NCI-H524 treated with DMSO at 0.1 percent for 48 hours (cell line): ENCODE measurements at regions not wholly inside any gene's neighbourhood (a gene's known extent, or its start where the extent isn't known, plus 50 kb on each side); places are given as distances from the start of the nearest gene placed in this dataset.

Experiments
- DNase-seq: peaks from one replicate; lab custom pipeline; 2025; lab: John Stamatoyannopoulos, UW

DNA sequence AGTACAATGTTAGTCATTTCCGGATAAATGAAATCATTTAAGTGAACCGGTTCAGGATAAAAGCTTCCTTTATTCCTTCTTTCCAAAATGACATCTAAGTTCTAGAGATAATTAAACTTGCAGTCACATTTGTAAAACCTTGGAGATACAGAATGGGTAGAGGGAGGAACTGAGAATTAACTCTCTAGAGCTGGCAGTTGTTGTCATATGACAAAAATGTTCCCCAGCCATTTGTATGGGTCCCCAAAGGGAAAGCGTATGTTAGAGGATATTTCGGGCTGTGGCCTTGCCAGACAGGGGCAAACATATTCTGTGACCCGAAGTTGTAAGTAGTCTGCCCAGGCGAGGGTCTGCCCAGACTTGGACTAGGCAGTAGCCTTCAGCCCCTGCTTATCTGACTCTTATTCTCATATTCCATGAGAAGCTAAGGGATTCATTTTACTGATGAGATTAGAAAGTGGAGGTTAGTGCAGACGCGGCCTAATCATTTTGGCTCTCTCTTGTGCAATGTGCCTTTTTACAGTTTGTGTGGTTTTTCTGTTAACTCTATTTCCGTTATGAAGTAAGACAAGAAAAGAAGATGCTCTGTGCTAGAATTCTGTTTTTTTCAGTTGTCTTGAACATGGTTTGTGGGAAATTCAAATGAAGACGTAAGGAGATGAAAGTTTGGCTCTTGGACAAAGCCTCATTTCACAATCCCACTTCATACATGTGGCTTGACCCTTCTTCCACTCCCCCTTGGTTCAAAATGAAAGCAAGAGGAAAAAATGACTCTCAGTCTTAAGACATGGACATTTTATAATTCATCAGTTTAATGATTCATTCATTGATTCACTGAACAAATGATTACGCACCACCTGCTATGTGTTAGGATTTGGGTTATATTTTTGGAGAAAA is 2394.2 kb upstream of the AGA start:
- DNase-seq = no peak

DNA sequence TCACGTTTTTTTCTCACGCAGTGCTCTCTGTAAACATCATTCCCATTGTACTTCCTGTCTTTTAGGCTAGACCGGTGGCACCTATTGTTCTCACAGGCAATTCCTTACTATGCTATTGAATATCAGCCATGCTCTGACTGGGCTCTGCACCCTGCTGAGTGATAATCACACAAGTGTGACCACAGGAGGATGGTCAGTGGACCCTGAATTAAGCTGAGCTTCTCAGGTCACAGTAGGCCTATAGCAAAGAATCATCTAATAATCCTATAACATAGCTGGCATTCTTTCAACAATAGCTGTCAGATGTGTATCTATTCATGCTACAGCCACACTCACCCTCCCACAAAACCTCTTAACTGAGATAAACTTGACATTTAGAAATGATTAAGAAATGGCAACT is 2399.8 kb upstream of the TENM3 start:
- DNase-seq = no peak

DNA sequence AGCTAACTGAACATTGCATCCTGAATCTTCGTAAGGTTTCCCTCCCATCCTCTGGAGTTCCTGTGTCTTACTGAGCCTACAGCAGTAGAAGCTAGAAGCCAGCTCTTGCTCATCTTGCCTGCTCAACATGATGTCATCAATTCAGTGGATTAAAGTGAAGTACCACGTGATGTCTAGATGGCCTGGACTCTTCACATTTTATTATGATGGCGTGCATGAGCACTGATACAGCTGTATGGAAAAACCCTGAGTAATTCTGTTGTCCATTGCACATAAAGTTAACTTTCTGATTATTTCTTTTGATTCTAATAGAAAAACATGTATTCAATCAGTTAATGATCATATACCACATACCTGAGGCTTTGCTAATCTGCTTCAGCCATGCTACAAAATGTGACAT is 2387.7 kb upstream of the TENM3 start:
- DNase-seq = no peak

DNA sequence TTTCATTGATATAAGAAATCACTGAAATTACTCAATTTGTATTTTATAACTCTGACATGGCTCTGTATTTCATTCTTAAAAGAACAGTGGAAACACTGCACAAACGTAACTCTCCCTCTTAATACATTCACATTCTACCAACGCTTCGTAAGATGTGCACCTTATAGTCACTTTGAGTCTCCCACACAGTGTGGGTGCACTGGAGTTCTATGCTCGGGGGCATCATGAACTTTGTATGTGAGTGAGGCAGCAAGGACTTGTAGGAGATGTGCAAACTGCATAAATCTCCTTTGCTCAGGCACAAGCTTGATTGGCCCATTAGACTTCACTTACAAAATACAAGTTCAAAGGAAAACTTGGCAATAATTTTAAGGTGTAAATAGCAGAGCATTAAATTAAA is 2385.0 kb upstream of the TENM3 start:
- DNase-seq = no peak

DNA sequence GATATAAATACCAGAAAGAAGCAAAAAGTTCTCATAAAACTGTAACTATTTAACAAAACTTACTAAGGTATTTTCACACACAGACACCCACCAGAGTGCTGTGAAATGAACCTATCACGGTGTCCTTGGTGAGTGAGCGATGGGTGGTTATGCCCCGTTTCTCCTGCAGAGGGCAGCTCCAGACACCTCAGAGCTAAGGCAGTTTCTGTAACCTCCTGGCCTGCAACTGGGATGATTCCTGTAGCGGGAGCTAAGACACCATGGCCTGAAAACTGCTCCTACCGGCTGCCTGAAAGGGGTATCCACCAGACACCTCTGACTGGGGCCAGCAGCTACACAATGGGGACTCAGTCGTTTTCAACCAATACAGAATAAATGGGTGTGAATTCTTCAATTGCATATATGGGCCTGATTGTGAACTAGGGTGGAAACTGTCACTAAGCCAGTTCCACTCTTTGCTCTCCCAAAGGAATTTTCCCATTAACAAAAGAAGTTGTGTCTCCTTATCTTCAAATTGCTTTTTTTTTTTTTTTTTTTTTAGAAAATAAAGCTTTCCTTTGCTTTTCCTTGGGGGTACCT is 2375.8 kb upstream of the TENM3 start:
- DNase-seq = no peak

DNA sequence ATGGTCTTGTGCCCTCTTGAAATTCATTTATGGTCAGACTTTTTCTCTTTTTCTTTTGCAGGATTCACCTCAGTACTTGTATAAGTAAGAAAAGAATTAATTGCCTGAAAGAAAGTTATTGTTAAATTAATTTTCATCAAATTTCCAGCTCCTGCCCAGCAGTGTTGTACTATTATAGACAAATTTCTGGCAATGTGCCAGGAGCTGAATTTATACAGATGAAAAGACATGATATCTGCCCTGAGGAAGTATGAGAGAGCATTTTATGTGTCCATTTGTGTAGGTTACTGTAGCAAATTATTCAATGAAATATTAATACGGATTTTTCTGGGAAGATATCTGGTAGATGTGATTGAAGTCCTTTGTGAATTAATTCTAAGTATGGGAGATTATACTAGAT is 2371.5 kb upstream of the TENM3 start:
- no peak for DNase-seq

DNA sequence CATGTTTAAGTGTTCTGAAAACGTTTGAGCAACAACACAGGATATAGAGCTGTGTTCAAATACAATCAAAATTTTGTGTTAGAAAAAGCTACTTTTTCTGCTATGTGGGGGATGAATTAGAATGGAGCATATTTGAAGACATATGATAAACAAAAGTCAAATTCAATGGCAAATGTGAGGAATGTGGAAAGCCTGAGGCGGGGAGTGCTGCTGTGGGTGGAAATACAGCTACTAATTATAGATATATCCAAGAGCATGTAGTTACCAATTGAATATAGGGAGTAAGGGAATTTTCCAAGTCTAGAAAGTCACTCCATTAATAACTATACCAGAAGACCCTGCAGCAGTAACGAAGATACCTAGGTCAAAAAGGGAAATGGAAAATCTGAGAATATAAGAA is 2370.4 kb upstream of the TENM3 start:
- DNase-seq = no peak

DNA sequence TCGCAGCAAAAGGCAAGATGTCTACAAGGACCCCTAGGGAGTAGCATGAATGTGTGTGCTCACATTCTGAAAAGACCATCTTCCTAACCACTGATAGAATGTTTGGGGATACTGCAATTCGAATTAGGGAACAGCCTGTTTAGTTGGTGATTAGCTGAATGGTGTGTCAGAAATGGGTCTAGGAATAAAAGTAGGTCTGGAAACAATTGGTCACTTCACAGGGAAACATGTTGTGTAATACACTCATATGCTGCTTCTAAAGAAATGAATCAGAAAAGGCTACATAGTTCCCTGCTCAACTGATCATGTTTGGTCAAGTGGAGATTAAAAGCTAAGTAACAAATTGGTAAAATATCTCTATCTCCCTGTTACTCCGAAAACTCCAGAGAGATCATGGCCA is 2362.4 kb upstream of the TENM3 start:
- no peak for DNase-seq

DNA sequence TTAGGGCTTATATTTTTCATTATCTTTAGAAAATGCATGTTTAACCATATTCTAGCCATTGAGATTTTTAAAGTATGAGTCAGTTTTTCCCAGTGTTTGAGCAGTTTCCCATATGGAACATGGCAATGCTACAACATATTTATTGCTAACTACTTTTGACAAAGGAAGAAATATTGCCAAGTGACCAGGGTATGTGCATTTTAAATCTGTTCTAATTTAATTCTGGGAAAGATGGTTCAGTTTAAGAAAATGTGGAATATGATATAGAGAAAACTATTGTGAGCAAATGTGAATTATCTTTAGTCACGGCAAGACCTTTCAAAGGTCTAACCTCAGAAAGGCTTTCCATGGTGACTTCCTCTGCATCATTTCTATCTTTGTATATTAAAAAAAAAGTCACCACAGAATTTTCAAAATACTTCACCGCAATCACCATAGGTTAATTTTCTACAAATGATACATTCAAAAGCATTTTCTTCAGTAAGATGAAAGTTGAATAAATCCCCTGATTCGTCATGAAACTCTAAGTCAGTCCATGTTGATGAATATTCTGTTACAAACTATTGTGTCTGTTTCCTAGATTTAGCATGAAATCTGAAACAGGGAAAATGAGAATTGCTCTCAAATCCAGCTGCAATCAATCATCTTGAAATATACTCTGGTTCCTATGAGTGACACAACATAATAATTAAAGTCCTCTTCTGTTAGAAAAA is 2349.0 kb upstream of the TENM3 start:
- no peak for DNase-seq

DNA sequence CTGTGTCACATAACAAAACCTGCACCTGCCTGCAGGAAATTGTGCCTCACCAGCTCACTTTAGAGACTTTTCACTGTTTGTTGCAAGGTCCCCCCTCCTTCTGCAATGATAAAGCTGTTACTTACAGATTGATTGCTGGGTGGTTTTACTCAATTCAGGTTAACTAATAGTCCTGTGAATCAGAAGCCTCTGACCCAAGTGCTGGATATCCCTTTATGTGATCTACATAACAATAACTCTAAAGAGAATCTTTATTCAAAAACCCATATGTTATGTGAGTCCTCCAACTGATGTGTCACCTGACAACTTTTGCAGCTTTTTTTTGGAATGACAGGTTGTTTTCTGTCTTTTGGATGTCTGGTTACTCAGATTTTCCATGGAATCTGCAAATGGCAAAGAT is 2323.6 kb upstream of the TENM3 start:
- no peak for DNase-seq

DNA sequence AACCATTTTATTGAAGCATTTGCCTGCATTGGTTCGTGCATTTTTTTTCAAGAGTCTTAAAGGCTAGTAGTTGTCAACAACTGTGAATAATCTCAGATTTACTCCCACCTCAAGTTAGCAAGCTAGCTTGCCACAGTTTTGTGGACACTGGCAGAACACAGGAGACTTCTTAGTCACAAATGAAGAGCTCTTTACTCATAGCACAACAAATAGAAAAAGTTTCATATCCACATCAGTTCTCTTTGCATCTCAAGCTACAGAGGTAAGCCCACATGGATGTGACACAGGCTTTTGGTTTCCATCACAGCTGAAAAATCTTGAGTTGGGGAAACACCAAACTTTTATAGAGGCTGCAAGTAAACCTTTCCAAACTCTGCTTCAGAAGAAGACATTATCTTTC is 2315.7 kb upstream of the TENM3 start:
- DNase-seq = no peak

DNA sequence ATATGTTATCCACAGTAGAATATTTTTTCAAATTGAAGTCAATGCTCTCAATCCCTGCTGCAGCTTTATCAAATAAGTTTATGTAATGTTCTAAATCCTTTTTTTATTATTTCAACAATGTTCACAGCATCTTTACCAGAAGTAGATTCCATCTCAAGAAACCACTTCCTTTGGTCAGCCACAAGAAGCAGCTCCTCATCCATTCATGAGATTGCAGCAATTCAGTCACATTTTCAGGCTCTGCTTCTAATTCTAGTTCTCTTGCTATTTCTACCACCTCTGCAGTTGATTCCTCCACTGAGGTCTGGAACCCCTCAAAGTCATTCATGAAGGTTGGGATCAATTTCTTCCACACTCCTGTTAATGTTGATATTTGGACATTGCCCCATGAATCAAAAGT is 2301.3 kb upstream of the TENM3 start:
- no peak for DNase-seq

DNA sequence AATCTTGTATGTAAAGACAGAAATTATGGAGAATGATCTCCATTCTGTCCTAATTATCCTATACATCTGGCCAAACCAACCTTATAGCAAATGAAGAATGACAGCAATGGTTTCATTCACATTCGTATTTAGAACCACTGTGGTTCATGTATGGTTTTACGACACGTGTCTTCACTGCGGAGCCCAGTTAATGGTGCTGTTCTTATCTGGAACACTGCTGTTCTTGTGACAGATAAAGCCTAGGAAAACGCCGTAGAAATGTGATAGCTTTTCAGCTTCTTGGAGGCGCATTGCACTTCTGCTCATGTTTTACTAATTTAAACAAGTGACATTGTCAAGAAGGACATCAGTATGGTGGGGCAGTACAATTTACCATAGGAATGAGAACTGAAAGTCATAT is 2266.4 kb upstream of the TENM3 start:
- DNase-seq = no peak

DNA sequence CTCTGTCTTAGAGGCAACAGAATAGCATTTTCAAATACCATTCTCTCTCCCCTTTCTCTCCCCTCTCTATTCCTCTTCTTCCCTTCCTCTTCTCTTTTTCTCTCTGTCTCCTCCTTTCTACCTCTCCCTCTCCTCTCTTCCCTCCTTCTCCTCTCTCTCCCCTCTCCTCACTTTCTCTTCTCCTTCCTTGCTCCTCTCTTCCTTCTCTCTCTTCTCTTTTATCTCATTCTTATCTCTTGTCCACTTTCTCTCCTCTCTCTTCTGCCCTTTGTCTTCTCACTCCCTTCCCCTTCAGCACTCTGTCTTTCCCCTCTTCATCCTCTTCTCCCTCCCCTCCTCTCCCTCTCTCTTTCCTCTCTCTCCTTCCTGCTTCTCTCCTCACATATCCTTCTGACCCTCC is 2265.8 kb upstream of the TENM3 start:
- no peak for DNase-seq

DNA sequence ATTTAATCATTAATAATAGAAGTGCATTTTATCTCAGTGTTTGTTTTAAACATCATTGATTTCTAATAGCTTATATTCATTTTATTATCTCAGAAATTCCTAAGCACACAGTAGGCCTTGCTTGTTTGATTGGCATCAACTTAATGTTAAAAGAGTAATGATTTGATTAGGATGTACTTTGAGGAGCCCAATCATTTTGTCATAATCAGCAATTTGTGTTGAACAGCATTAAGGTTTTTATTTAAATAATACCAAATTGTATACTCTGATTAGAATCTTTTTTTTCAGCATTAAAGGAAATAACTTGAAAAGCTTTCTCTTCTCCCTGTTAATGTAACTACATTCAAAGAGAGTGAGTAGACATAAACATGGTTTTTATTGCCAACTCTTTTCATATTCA is 2262.0 kb upstream of the TENM3 start:
- DNase-seq = no peak

DNA sequence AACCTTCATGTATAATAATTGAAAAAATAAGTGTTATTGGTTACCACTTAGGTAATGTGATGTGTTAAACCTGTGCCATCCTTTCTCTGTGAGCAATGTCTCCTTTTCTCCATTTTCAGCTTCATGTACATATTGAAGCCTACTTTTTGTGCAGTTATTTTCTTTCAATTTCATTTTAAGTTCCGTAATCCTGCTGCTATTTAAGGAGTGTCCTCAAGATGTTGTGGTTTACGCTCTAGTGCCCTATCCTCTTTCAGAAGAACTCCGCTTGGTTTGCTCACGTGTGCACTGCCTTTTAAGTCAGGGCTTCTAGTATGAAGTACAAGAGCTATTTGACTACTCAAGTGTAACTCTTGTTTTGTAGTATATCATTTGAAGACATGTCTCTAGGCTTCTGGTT is 2253.2 kb upstream of the TENM3 start:
- DNase-seq = no peak

DNA sequence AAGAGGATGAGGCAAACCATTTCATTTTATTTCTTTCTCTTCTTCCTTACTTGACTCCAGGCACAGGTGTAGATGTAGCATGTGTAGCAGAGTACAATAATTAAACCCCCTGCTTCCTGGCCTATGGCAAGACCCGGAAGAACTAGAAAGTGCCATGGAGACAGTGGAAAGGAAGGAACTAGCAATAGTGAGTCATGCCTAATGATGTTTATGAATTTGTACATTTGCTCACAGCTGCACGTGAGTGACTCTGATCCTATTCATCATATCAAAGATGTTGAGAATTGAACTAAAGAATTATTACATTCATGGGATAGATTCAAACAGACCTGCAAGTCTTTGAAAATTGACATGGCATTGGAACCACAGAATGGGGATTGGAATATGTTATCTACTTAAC is 2233.9 kb upstream of the TENM3 start:
- DNase-seq = no peak

DNA sequence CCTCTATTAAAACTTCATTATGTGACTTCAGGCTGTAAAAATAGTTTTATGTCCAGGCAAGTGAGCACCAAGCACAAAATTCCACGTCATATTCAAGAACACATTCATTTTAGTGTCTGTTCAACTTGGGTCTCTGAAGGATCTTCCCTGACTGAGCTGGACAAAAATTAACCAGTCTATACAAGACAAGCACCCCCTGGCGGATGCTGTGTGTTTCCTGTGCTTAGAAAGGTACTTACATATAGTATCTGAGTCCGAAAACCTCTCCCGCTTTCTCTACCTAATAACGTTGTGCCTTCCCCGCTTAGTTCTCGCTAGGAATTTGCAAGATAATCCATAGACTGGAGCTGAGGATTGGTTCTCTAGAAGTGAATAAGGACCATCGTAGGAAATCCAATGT is 2214.5 kb upstream of the TENM3 start:
- no peak for DNase-seq

DNA sequence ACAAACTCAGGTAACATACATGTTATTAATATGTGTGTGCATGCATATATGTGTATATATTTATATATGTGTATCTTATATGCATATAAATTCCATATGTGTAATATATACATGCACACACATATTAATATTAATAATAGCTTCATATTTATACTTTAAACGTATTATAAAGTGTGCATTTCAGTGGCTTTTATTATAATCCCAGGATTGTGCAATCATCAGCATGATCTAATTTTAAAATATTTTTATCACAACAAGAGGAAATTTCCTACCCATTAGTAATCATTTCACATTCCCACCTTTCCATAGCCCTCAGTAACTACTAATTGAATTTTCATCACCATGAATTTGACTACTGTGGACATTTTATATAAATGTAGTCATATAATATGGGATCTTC is 2211.9 kb upstream of the TENM3 start:
- DNase-seq = no peak

DNA sequence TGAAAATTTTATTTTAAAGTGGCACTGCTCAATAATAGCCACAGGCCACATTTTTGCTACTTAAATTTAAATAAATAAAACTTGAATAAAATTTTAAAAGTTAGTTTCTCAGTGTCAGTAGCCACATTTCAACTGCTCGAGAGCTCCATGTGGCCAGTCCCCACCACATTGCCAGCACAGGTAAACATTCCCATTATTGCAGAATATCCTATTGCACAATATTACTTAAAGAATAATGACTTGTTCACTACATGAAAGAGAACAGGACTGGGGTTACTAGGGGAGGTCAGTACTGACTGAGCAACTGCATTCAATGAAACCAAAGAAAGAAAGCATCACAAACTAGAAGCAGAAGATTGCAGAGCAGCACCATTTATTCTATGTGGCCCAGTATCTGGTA is 2201.6 kb upstream of the TENM3 start:
- DNase-seq = no peak

DNA sequence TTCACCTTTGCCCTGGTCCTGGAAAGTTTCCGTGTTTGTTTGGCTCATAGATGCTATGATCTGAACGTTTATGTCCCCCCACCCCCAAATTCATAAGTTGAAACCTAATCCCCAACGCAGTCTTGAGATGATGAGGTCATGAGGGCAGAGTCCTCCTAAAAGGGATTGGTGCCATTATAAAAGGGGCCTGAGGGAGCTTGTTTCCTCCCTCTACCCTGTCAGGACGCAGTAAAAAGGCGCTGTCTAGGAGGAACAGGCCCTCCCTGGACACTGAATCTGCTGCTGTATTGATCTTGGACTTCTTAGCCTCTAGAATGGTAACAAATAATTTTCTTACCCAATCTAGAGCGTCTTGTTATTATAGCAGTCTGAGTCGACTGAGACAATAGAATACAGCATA is 2190.6 kb upstream of the TENM3 start:
- no peak for DNase-seq

DNA sequence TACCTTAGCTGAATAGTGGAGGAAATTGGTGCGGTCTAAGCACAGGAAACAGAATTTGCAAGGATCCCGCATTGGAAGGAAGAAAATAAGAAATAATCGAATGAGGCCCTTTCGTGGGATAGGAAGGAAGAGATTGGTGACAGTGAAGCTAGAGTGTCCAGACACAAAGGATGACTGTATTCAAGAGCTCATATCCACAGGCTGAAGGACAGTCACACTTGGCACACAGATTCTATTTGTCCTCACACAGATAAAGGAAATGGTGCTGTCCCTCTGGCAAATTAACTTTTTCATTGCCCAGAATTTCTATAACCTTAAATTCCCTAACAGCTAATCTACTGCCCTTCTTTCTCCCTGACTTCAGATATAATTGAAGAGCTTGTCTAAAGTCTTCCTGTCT is 2188.9 kb upstream of the TENM3 start:
- no peak for DNase-seq

DNA sequence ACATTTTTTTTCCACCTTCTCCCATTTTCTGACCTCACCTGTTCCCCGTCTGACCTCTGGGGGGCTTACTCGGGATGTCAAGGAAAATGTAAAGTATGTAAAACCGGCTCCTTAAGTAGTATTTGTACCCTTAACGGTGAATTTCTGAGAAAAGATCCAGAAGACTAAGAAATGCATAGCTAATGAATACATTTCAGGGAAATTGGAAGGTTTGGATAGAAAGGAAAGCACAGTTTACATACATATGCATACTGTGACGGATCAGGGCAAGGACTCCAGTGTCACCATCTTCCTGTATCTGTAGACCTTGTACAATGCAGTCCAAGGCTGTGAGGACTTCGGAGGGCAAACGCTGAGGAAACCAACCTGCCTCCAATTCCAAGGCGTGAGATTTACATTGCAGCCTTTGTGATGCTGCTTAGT is 2185.9 kb upstream of the TENM3 start:
- DNase-seq = no peak
